ENCODE measurements at regions not wholly inside any gene's neighbourhood (a gene's known extent, or its start where the extent isn't known, plus 50 kb on each side); places are given as distances from the start of the nearest gene placed in this dataset.

DNA sequence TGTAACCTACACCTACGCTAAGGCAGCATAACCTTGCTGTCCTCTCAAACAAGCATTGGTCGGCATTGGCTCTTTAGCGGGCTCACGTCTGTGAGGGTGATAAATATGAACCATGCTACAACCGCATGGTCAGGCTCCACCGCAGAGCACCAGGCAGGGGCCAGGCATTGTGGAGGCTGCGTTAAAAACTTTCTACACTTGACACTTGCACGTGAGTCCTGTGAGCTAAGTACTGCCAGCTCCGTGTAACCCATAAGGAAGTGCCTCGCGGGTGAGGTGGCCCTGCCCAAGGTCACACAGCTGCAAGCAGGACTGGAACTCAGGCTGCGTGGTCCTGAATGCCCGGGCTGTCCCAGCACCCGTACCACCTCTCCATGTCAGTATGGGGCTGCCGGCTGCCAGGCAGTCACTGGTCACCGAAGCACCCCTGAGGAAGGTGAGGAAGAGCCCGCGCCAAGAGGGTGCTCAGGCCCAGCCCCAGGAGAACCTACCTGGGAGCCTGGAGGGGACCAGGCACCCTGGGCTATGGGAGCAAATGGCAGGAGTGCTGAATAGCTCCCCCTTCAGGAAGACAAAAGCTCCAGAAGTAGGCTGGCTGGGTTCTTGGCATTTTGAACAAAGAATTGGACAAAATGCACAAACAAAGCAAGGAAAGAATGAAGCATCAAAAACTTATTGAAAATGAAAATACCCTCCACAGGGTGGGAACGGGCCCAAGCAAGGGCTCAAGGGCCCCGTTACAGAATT, 271.1 kb upstream of the RAB6C start:
- TF ChIP-seq, protein P1, sequence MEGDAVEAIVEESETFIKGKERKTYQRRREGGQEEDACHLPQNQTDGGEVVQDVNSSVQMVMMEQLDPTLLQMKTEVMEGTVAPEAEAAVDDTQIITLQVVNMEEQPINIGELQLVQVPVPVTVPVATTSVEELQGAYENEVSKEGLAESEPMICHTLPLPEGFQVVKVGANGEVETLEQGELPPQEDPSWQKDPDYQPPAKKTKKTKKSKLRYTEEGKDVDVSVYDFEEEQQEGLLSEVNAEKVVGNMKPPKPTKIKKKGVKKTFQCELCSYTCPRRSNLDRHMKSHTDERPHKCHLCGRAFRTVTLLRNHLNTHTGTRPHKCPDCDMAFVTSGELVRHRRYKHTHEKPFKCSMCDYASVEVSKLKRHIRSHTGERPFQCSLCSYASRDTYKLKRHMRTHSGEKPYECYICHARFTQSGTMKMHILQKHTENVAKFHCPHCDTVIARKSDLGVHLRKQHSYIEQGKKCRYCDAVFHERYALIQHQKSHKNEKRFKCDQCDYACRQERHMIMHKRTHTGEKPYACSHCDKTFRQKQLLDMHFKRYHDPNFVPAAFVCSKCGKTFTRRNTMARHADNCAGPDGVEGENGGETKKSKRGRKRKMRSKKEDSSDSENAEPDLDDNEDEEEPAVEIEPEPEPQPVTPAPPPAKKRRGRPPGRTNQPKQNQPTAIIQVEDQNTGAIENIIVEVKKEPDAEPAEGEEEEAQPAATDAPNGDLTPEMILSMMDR (IDR thresholded peaks at IDR 0.05): no peak
- TF ChIP-seq POLR2A (IDR thresholded peaks at IDR 0.05): no peak

All from right lobe of liver (tissue), 4 donors.